ENCODE measurements at regions not wholly inside any gene's neighbourhood (a gene's known extent, or its start where the extent isn't known, plus 50 kb on each side); places are given as distances from the start of the nearest gene placed in this dataset.

DNA sequence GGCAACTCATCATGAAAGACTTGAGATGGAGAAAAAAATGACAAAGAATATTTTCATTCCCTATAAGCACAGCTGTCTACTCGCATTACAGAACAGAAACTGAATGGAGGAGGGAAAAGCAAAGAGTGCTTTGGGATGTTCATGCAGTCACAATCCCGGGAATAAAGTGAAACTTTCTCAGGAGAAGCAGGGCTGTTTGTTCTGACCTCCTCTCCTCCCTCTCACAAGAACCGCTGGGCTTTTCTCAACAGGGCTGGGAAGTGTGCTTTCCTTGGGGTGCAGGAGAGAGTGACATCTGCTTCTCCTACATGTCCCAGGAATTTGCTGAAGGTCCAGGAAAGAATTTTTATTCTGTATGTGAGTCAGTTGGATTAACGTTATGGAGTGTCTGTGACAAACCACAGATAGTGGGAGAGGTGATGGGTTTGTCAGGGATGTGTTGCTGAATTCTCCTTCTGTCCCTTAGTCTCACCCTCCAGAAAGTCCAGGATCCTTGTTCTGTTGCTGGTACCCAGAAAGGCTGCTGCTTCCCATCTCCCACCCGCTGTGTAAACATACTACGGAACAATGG, 125.6 kb downstream of the HRH4 start:
- DNase-seq (ENCODE audit: low read depth, low spot score) (no peak), ATAC-seq (no peak)
- POLR2A ChIA-PET, result no interaction called here
- Histone ChIP-seq H3K27me3 (ENCODE audit: control insufficient read depth, insufficient read depth, low read length) (peaks cover 11% of the 10 kb centered on the region), H3K4me1 (ENCODE audit: control insufficient read depth, insufficient read depth, low read length) (no peaks in the 10 kb centered on the region), H3K9me3 (ENCODE audit: control insufficient read depth, insufficient read depth, low read depth, low read length) (no peaks in the 10 kb centered on the region), H3K36me3 (ENCODE audit: control insufficient read depth, insufficient read depth, low read length) (no peaks in the 10 kb centered on the region), H3K27ac (ENCODE audit: low read length) (no peak overlapping the region), H3K4me3 (ENCODE audit: low read depth in 2 of 2, low read length in 2 of 2) (no peak overlapping the region)
- BruUV-seq (replicated peaks), result no TSS peak
- TF ChIP-seq POLR2AphosphoS5 (IDR thresholded peaks at IDR 0.05; ENCODE audit: low read depth, low read length), result no peak
- TF ChIP-seq TCF7L2 (IDR thresholded peaks at IDR 0.05; ENCODE audit: low read depth, low read length), result no peak
- no peak for TF ChIP-seq SIN3A (IDR thresholded peaks at IDR 0.05; ENCODE audit: borderline replicate concordance, insufficient read depth, low read depth, low read length)
- TF ChIP-seq, protein P1, sequence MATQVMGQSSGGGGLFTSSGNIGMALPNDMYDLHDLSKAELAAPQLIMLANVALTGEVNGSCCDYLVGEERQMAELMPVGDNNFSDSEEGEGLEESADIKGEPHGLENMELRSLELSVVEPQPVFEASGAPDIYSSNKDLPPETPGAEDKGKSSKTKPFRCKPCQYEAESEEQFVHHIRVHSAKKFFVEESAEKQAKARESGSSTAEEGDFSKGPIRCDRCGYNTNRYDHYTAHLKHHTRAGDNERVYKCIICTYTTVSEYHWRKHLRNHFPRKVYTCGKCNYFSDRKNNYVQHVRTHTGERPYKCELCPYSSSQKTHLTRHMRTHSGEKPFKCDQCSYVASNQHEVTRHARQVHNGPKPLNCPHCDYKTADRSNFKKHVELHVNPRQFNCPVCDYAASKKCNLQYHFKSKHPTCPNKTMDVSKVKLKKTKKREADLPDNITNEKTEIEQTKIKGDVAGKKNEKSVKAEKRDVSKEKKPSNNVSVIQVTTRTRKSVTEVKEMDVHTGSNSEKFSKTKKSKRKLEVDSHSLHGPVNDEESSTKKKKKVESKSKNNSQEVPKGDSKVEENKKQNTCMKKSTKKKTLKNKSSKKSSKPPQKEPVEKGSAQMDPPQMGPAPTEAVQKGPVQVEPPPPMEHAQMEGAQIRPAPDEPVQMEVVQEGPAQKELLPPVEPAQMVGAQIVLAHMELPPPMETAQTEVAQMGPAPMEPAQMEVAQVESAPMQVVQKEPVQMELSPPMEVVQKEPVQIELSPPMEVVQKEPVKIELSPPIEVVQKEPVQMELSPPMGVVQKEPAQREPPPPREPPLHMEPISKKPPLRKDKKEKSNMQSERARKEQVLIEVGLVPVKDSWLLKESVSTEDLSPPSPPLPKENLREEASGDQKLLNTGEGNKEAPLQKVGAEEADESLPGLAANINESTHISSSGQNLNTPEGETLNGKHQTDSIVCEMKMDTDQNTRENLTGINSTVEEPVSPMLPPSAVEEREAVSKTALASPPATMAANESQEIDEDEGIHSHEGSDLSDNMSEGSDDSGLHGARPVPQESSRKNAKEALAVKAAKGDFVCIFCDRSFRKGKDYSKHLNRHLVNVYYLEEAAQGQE (IDR thresholded peaks at IDR 0.05; ENCODE audit: insufficient read depth in 1 of 2, low read depth in 2 of 2, low read length in 1 of 2), result no peak
- TF ChIP-seq, protein P2, sequence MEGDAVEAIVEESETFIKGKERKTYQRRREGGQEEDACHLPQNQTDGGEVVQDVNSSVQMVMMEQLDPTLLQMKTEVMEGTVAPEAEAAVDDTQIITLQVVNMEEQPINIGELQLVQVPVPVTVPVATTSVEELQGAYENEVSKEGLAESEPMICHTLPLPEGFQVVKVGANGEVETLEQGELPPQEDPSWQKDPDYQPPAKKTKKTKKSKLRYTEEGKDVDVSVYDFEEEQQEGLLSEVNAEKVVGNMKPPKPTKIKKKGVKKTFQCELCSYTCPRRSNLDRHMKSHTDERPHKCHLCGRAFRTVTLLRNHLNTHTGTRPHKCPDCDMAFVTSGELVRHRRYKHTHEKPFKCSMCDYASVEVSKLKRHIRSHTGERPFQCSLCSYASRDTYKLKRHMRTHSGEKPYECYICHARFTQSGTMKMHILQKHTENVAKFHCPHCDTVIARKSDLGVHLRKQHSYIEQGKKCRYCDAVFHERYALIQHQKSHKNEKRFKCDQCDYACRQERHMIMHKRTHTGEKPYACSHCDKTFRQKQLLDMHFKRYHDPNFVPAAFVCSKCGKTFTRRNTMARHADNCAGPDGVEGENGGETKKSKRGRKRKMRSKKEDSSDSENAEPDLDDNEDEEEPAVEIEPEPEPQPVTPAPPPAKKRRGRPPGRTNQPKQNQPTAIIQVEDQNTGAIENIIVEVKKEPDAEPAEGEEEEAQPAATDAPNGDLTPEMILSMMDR (IDR thresholded peaks at IDR 0.05), result no peak
- in situ Hi-C loops (cut with HindIII; ENCODE audit: low pct_unique_long_range_greater_than_20kb, low sequenced_read_pairs) (loop anchor here (10.0 kb wide), 1 partner anchor 79 kb away; no protein-coding TSS in a partner anchor), intact Hi-C loops (cut with micrococcal nuclease; ENCODE audit: unreplicated experiment) (no loop called here)
- CTCF ChIA-PET, result no interaction called here

DNA sequence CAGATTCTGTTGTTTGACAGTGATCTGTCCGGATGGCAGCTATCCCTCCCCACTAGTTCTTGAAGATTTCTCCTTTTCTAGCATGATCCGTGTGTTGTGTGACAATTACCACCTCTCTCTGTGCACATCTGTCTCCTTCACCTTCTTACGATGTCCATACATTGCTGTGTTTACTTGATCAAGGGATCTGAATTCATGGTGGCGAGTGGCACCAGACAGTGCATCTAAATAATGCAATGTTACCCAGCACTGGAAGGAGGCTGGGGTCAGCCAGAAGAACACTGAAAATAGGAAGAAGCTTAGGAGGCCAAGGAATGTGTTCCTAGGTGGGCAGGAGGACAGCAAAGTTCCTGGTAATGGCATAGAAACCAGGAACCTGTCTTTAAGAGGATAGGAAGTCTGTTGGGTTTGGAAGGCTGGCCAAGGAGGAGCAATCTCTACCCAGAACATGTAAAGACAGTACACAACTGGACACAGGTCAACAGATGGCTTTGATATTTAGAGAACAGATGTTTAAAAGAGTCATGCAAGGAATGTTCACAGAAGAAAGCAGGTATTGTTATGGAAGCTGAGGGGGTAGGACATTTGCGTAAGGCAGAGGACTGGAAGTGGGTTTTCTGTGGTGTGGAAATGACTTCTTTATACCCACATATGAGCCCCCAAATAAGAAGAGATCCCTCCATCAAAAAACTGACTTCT, 126.4 kb downstream of the HRH4 start:
- Histone ChIP-seq H3K9me3 (ENCODE audit: control insufficient read depth, insufficient read depth, low read depth, low read length) (no peaks in the 10 kb centered on the region), H3K27me3 (ENCODE audit: control insufficient read depth, insufficient read depth, low read length) (peaks cover 11% of the 10 kb centered on the region), H3K27ac (ENCODE audit: low read length) (no peak overlapping the region), H3K4me3 (ENCODE audit: low read depth in 2 of 2, low read length in 2 of 2) (no peak overlapping the region), H3K4me1 (ENCODE audit: control insufficient read depth, insufficient read depth, low read length) (no peaks in the 10 kb centered on the region), H3K36me3 (ENCODE audit: control insufficient read depth, insufficient read depth, low read length) (no peaks in the 10 kb centered on the region)
- DNase-seq (ENCODE audit: low read depth, low spot score) (no peak), ATAC-seq (no peak)
- POLR2A ChIA-PET, result no interaction called here
- TF ChIP-seq TCF7L2 (IDR thresholded peaks at IDR 0.05; ENCODE audit: low read depth, low read length) (no peak), SIN3A (IDR thresholded peaks at IDR 0.05; ENCODE audit: borderline replicate concordance, insufficient read depth, low read depth, low read length) (no peak), POLR2AphosphoS5 (IDR thresholded peaks at IDR 0.05; ENCODE audit: low read depth, low read length) (no peak)
- TF ChIP-seq, protein P1 (IDR thresholded peaks at IDR 0.05; ENCODE audit: insufficient read depth in 1 of 2, low read depth in 2 of 2, low read length in 1 of 2), result no peak
- TF ChIP-seq, protein P2 (IDR thresholded peaks at IDR 0.05), result no peak
- intact Hi-C loops (cut with micrococcal nuclease; ENCODE audit: unreplicated experiment), result no loop called here
- in situ Hi-C loops (cut with HindIII; ENCODE audit: low pct_unique_long_range_greater_than_20kb, low sequenced_read_pairs), result loop anchor here (10.0 kb wide), 1 partner anchor 78 kb away; no protein-coding TSS in a partner anchor
- BruUV-seq (replicated peaks), result no TSS peak
- CTCF ChIA-PET, result no interaction called here
